ENCODE measurements at regions not wholly inside any gene's neighbourhood (a gene's known extent, or its start where the extent isn't known, plus 50 kb on each side); places are given as distances from the start of the nearest gene placed in this dataset.

DNA sequence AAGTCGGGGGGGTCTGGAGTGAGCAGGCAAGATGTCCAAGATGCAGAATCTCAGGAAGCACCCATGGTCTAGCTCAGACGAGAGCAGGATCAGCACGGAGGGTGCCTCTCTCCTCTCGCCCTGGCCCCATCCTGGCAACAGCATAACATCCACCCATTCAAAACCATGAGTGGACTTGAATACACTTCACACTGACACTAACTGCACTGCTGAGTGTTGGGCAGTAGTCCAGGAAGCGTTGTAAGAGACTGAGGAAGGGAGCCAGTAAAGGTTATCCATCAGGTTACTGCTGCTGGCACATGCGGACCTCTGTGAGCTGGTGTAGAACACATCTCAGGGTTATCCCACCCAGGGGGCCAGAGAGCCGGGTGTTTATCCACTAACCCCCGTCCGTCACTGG, 131.0 kb upstream of the TOPAZ1 start:
- no peak for DNase-seq (ENCODE audit: low spot score in 2 of 2)
- ATAC-seq (ENCODE audit: low read depth): no peak
- no peak overlapping the region for H3K27ac Mint-ChIP-seq
- H3K27me3 Mint-ChIP-seq: no peaks in the 10 kb centered on the region
- H3K4me3 Mint-ChIP-seq: no peak overlapping the region
- no peaks in the 10 kb centered on the region for H3K9me3 Mint-ChIP-seq
- no peaks in the 10 kb centered on the region for H3K36me3 Mint-ChIP-seq
- H3K4me1 Mint-ChIP-seq: peaks cover 6% of the 10 kb centered on the region

- peaks cover 2% of the 10 kb centered on the region for H3K4me1 Mint-ChIP-seq
- ATAC-seq (ENCODE audit: low read depth) (no peak), DNase-seq (ENCODE audit: low spot score in 2 of 2) (no peak)
- H3K27me3 Mint-ChIP-seq: peaks cover 5% of the 10 kb centered on the region
- no peaks in the 10 kb centered on the region for H3K9me3 Mint-ChIP-seq
- H3K36me3 Mint-ChIP-seq: no peaks in the 10 kb centered on the region
- H3K4me3 Mint-ChIP-seq: no peak overlapping the region
- no peak overlapping the region for H3K27ac Mint-ChIP-seq
Measured at GRCh38 chr3:44111482-44111881, 130.2 kb upstream of the TOPAZ1 start.

DNA sequence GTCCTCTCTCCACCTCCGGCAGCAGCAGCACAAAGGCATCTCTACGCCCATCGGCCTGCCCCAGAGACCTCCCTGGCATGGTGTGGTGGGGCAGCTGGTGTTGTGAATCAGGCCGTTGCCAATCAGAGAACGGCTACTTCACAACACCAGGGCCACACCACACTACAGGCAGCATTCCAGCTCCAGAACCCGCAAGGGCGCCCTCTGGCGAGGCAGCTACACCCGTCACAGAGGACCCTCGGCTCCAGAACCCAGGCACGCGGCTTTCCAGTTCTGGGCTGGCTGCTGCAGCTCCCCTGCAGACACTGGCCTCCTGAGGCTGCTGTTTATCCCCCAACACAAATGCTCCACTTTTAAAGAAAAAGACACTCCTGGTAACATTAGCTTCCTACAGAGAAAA, 127.5 kb upstream of the TOPAZ1 start:
- Mint-ChIP-seq H3K27ac (no peak overlapping the region), H3K4me3 (no peak overlapping the region), H3K27me3 (peaks cover 5% of the 10 kb centered on the region), H3K9me3 (no peaks in the 10 kb centered on the region), H3K4me1 (peaks cover 2% of the 10 kb centered on the region), H3K36me3 (no peaks in the 10 kb centered on the region)
- ATAC-seq (ENCODE audit: low read depth): peak; percentile 67
- peak; percentile 27 to 35 for DNase-seq (ENCODE audit: low spot score in 2 of 2)

GRCh38 chr3:44117239-44117638, 124.4 kb upstream of the TOPAZ1 start:
- no peaks in the 10 kb centered on the region for H3K9me3 Mint-ChIP-seq

DNA sequence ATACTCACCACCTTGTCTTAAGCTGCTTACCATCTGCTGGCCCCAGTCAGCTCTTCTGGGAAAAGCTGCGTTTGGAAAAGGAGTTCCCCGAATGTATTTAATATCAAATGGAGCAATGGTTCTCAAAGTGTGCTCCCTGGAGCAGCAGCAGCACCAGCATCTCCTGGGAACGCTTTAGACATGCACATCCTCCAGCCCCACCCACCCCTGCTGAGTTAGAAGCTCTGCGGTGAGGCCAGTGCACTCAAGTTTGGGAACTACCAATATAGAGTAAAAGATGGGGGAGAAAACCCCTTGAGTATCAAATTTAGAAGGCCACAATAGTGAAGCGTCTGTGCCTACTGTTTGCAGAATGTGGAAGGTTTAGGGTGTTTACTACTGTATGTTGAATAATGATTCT, 124.0 kb upstream of the TOPAZ1 start:
- peaks cover 5% of the 10 kb centered on the region for H3K27me3 Mint-ChIP-seq
- H3K4me3 Mint-ChIP-seq: no peak overlapping the region
- H3K27ac Mint-ChIP-seq: no peak overlapping the region
- ATAC-seq (ENCODE audit: low read depth): no peak
- no peak for DNase-seq (ENCODE audit: low spot score in 2 of 2)
- peaks cover 2% of the 10 kb centered on the region for H3K4me1 Mint-ChIP-seq
- no peaks in the 10 kb centered on the region for H3K9me3 Mint-ChIP-seq
- no peaks in the 10 kb centered on the region for H3K36me3 Mint-ChIP-seq

More at GRCh38 chr3:44117239-44117638, 124.4 kb upstream of the TOPAZ1 start:
- Mint-ChIP-seq H3K36me3 (no peaks in the 10 kb centered on the region), H3K4me1 (peaks cover 2% of the 10 kb centered on the region), H3K4me3 (no peak overlapping the region), H3K27me3 (peaks cover 5% of the 10 kb centered on the region), H3K27ac (no peak overlapping the region)
- no peak for DNase-seq (ENCODE audit: low spot score in 2 of 2)
- ATAC-seq (ENCODE audit: low read depth): no peak

- H3K4me3 Mint-ChIP-seq: no peak overlapping the region
- ATAC-seq (ENCODE audit: low read depth): no peak
Measured at GRCh38 chr3:44120721-44121582, 120.7 kb upstream of the TOPAZ1 start.

DNA sequence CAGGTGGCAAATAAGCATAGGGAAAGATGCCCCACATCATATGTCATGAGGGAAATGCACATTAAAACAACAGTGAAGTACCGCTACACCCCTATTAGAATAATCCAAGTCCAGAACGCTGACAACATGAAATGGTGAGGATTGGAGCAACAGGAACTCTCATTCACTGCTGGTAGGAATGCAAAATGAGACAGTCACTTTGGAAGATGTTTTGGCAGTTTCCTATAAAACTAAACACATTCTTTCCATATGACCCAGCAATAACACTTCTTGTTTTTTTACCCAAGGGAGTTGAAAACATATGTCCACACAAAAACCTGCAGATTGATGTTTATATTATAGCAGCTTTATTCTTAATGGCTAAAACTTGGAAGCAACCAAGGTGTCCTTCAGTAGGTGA, 116.4 kb upstream of the TOPAZ1 start:
- Mint-ChIP-seq H3K4me3 (no peak overlapping the region), H3K27me3 (peaks cover 2% of the 10 kb centered on the region), H3K4me1 (no peaks in the 10 kb centered on the region), H3K27ac (no peak overlapping the region), H3K9me3 (no peaks in the 10 kb centered on the region), H3K36me3 (no peaks in the 10 kb centered on the region)
- ATAC-seq (ENCODE audit: low read depth) (no peak), DNase-seq (ENCODE audit: low spot score in 2 of 2) (no peak)

More at GRCh38 chr3:44120721-44121582, 120.7 kb upstream of the TOPAZ1 start:
- Mint-ChIP-seq H3K27ac (peak overlapping the region; percentile 55), H3K9me3 (no peaks in the 10 kb centered on the region), H3K27me3 (peaks cover 4% of the 10 kb centered on the region), H3K36me3 (no peaks in the 10 kb centered on the region), H3K4me1 (no peaks in the 10 kb centered on the region)
- no peak for DNase-seq (ENCODE audit: low spot score in 2 of 2)

GRCh38 chr3:44125882-44126281, 115.8 kb upstream of the TOPAZ1 start:
- Mint-ChIP-seq H3K27me3 (peaks cover 2% of the 10 kb centered on the region), H3K27ac (no peak overlapping the region), H3K9me3 (no peaks in the 10 kb centered on the region), H3K4me1 (no peaks in the 10 kb centered on the region), H3K4me3 (no peak overlapping the region), H3K36me3 (no peaks in the 10 kb centered on the region)
- ATAC-seq (ENCODE audit: low read depth): no peak
- no peak for DNase-seq (ENCODE audit: low spot score in 2 of 2)

GRCh38 chr3:44128057-44128775, 113.5 kb upstream of the TOPAZ1 start:
- no peak overlapping the region for H3K27ac Mint-ChIP-seq
- no peaks in the 10 kb centered on the region for H3K9me3 Mint-ChIP-seq
- ATAC-seq (ENCODE audit: low read depth) (no peak), DNase-seq (ENCODE audit: low spot score in 2 of 2) (no peak)
- H3K4me1 Mint-ChIP-seq: no peaks in the 10 kb centered on the region
- H3K36me3 Mint-ChIP-seq: no peaks in the 10 kb centered on the region
- H3K27me3 Mint-ChIP-seq: peaks cover 4% of the 10 kb centered on the region
- H3K4me3 Mint-ChIP-seq: no peak overlapping the region

GRCh38 chr3:44130249-44130648, 111.4 kb upstream of the TOPAZ1 start:
- ATAC-seq (ENCODE audit: low read depth) (no peak), DNase-seq (ENCODE audit: low spot score in 2 of 2) (no peak)
- Mint-ChIP-seq H3K4me1 (no peaks in the 10 kb centered on the region), H3K36me3 (no peaks in the 10 kb centered on the region), H3K9me3 (no peaks in the 10 kb centered on the region), H3K27me3 (peaks cover 8% of the 10 kb centered on the region), H3K4me3 (no peak overlapping the region), H3K27ac (no peak overlapping the region)

DNA sequence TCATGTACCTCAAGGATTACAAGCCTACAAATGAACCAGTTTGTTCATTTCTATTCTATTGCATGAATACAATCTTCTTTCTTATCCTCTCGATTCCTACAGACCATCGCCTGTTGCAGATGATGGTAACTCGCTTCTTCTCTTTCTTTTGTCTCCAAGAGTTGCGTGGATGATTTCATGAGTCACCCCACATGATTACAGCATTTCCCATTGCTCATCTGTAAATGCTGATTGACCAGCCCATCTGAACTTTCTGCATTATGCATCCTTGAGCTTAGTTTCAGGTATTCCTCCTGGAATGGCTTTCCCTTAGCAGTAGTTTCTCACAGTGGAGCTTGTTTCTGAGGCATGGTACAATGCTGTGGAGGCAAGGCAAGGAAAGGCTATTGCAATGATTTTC, 109.6 kb upstream of the TOPAZ1 start:
- Mint-ChIP-seq H3K4me1 (no peaks in the 10 kb centered on the region), H3K4me3 (no peak overlapping the region), H3K36me3 (no peaks in the 10 kb centered on the region), H3K27ac (no peak overlapping the region), H3K9me3 (no peaks in the 10 kb centered on the region), H3K27me3 (peaks cover 8% of the 10 kb centered on the region)
- ATAC-seq (ENCODE audit: low read depth): no peak
- DNase-seq (ENCODE audit: low spot score in 2 of 2): no peak

- DNase-seq (ENCODE audit: low spot score in 2 of 2) (no peak), ATAC-seq (ENCODE audit: low read depth) (no peak)
- Mint-ChIP-seq H3K9me3 (no peaks in the 10 kb centered on the region), H3K4me1 (no peaks in the 10 kb centered on the region), H3K27me3 (peaks cover 8% of the 10 kb centered on the region), H3K36me3 (no peaks in the 10 kb centered on the region), H3K27ac (no peak overlapping the region), H3K4me3 (no peak overlapping the region)
Measured at GRCh38 chr3:44132593-44132992, 109.1 kb upstream of the TOPAZ1 start.

DNA sequence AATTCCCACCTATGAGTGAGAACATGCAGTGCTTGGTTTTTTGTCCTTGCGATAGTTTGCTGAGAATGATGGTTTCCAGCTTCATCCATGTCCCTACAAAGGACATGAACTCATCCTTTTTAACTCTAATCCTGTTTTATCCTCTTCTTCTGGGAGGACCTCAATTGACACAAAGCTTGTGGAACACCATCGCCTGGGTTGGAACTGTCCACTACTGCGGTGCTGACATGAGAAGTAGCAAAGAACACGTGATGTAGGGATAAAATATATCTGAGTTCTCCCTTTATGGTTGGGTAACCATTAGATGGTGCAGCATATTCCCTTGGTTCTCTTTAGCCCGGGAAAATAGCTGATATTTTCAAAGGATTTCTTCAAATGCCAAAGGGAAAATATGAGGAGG, 105.3 kb upstream of the TOPAZ1 start:
- Mint-ChIP-seq H3K36me3 (no peaks in the 10 kb centered on the region), H3K4me3 (no peak overlapping the region), H3K27me3 (peaks cover 11% of the 10 kb centered on the region), H3K4me1 (no peaks in the 10 kb centered on the region), H3K9me3 (peaks cover 4% of the 10 kb centered on the region), H3K27ac (no peak overlapping the region)
- DNase-seq (ENCODE audit: low spot score in 2 of 2) (no peak), ATAC-seq (ENCODE audit: low read depth) (no peak)

DNA sequence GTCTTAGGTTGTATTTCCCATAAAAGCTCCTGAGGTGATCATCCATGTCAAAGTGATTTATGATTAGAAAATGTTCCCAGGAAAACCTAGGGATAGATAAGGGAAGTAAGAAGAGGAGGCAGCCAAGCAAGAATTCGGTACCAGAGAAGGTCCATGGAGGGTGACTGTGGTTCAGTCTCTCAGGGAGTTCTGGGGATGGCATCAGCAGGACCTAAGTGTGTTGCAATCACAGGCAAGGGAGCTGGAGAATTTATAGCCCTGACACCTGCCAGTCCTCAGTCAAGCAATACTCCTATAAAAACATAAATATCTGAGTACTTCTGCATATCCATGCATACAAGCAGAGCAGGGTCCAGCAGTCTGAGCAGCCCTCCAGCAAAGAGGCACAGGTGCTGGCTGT, 95.6 kb upstream of the TOPAZ1 start:
- DNase-seq (ENCODE audit: low spot score in 2 of 2) (no peak), ATAC-seq (ENCODE audit: low read depth) (no peak)
- Mint-ChIP-seq H3K9me3 (no peaks in the 10 kb centered on the region), H3K27me3 (peaks cover 2% of the 10 kb centered on the region), H3K27ac (no peak overlapping the region), H3K4me1 (no peaks in the 10 kb centered on the region), H3K36me3 (no peaks in the 10 kb centered on the region), H3K4me3 (no peak overlapping the region)

All from memory B cell (primary cell).